IPS DF 4.7 (cell line): ENCODE measurements at regions not wholly inside any gene's neighbourhood (a gene's known extent, or its start where the extent isn't known, plus 50 kb on each side); places are given as distances from the start of the nearest gene placed in this dataset.

Experiments used
- DNase-seq: peaks from one replicate; pipeline ENCODE4 v3.0.0-alpha.2; 2013; ENCODE audit warnings: low spot score; ENCODE audit errors: extremely low read depth

GRCh38 chr21:35208104-35208503 is 159.0 kb upstream of the RUNX1 start:
- no peak for DNase-seq

GRCh38 chr21:35207322-35207721 is 158.2 kb upstream of the RUNX1 start:
- DNase-seq, result no peak

GRCh38 chr21:35206141-35207125 is 157.3 kb upstream of the RUNX1 start:
- DNase-seq, result no peak

GRCh38 chr21:35204850-35205541 is 155.9 kb upstream of the RUNX1 start:
- DNase-seq, result no peak

GRCh38 chr21:35204125-35204524 is 155.0 kb upstream of the RUNX1 start:
- no peak for DNase-seq

- DNase-seq, result no peak
These were observed 154.2 kb upstream of the RUNX1 start for GRCh38 chr21:35203093-35203977.

- no peak for DNase-seq
These were observed 153.3 kb upstream of the RUNX1 start for GRCh38 chr21:35202431-35202830.

GRCh38 chr21:35201799-35202198 is 152.7 kb upstream of the RUNX1 start:
- DNase-seq, result no peak

GRCh38 chr21:35201288-35201687 is 152.2 kb upstream of the RUNX1 start:
- no peak for DNase-seq

GRCh38 chr21:35199733-35200015 is 150.6 kb upstream of the RUNX1 start:
- no peak for DNase-seq

- no peak for DNase-seq
These were observed 150.1 kb upstream of the RUNX1 start for GRCh38 chr21:35198982-35199732.

GRCh38 chr21:35198565-35198964 is 149.5 kb upstream of the RUNX1 start:
- DNase-seq, result no peak

GRCh38 chr21:35197992-35198431 is 148.9 kb upstream of the RUNX1 start:
- DNase-seq, result no peak

- DNase-seq, result no peak
These were observed 148.1 kb upstream of the RUNX1 start for GRCh38 chr21:35197191-35197590.

- DNase-seq, result no peak
These were observed 147.0 kb upstream of the RUNX1 start for GRCh38 chr21:35196128-35196527.

GRCh38 chr21:35195232-35195631 is 146.1 kb upstream of the RUNX1 start:
- DNase-seq, result no peak

GRCh38 chr21:35191754-35192153 is 142.7 kb upstream of the RUNX1 start:
- no peak for DNase-seq

GRCh38 chr21:35191128-35191527 is 142.0 kb upstream of the RUNX1 start:
- no peak for DNase-seq

GRCh38 chr21:35190201-35190701 is 141.1 kb upstream of the RUNX1 start:
- no peak for DNase-seq

GRCh38 chr21:35189077-35189863 is 140.2 kb upstream of the RUNX1 start:
- no peak for DNase-seq
